ENCODE measurements at regions not wholly inside any gene's neighbourhood (a gene's known extent, or its start where the extent isn't known, plus 50 kb on each side); places are given as distances from the start of the nearest gene placed in this dataset.
"Not testable (repeated sequence)": the region's sequence is repeated elsewhere in the genome, so short reads cannot be mapped to it uniquely, and the experiment has no call there.

DNA sequence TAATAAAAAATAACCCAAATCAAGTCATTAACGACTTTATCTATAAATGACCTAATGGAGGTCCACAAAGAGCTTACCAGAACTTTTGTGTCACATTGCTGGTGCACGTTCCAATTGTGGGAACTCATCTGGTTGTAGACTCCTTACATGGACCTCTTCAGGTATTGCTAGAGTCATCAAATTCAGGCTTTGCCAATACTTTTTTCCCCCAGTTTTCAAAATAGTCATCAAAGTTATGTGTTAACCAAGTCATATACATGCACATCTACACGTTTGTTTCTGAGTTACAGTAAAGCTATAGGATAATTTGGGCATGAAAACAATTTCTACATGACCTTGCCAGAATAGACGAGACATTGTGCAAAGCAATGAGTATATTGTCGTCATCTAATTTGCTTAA, 76.2 kb upstream of the ADAMTS18 start:
- no peak for DNase-seq
- H3K9me3 Mint-ChIP-seq: no peaks in the 10 kb centered on the region
- peaks cover 5% of the 10 kb centered on the region for H3K4me1 Mint-ChIP-seq
- Histone ChIP-seq H3K9me3 (ENCODE audit: control insufficient read depth, low read length) (no peaks in the 10 kb centered on the region), H3K4me1 (ENCODE audit: control insufficient read depth, insufficient read depth, low read length) (peaks cover 4% of the 10 kb centered on the region), H3K27ac (ENCODE audit: low read depth, low read length) (no peak overlapping the region), H3K9ac (ENCODE audit: extremely low read depth, low read length, poor library complexity, severe bottlenecking) (no peak overlapping the region), H3K27me3 (ENCODE audit: control insufficient read depth, insufficient read depth, low read length, poor library complexity, severe bottlenecking) (peaks cover 13% of the 10 kb centered on the region), H3K4me3 (ENCODE audit: low read length) (no peak overlapping the region), H3K36me3 (ENCODE audit: control insufficient read depth, insufficient read depth, low read length) (no peaks in the 10 kb centered on the region)
- no peaks in the 10 kb centered on the region for H3K36me3 Mint-ChIP-seq (ENCODE audit: low read depth)
- H3K27me3 Mint-ChIP-seq (ENCODE audit: insufficient read depth): no peaks in the 10 kb centered on the region
- WGBS, 2 experiments (ENCODE audit: insufficient coverage in 1 of 2, insufficient read length in 1 of 2): 93 to 94% methylated on average over 3 to 5 of the region's 5 CpGs
- no peak overlapping the region for H3K27ac Mint-ChIP-seq
- TF ChIP-seq, protein P1, sequence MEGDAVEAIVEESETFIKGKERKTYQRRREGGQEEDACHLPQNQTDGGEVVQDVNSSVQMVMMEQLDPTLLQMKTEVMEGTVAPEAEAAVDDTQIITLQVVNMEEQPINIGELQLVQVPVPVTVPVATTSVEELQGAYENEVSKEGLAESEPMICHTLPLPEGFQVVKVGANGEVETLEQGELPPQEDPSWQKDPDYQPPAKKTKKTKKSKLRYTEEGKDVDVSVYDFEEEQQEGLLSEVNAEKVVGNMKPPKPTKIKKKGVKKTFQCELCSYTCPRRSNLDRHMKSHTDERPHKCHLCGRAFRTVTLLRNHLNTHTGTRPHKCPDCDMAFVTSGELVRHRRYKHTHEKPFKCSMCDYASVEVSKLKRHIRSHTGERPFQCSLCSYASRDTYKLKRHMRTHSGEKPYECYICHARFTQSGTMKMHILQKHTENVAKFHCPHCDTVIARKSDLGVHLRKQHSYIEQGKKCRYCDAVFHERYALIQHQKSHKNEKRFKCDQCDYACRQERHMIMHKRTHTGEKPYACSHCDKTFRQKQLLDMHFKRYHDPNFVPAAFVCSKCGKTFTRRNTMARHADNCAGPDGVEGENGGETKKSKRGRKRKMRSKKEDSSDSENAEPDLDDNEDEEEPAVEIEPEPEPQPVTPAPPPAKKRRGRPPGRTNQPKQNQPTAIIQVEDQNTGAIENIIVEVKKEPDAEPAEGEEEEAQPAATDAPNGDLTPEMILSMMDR (conservative IDR thresholded peaks at IDR 0.05): no peak
- no peak overlapping the region for H3K4me3 Mint-ChIP-seq

DNA sequence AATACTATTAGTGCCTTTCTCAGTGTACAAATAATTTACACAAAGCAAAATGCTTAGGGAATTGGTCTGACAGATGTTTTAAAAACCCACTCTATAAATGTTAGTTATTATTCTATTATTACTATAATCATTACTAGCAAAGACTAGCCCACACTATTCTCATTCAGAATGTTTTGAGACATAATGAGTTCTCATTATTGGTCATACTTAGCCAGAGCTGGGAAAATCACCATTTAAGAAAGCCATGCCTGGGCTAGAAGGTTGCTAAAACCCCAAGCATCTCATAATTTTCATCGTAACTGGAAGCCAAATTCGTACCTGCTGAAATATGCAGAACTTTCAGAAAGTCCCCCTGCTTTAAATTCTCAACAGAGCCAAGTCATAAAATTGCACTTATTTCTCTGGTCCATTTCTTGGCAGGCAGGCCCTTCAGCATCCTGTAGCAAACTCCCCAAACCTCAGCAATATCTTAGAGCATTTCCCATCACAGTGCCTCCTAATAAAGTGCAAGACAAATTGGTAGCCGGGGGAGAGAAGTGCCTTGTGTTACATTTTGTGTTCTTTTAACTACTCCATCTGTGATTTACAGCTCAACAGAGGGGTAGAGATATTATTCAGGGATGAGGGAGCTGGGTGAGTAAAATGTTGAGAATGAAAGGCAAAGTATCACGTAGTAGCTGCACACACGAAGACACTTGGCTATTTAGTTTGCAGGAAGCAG, 79.8 kb upstream of the ADAMTS18 start:
- Histone ChIP-seq H3K36me3 (ENCODE audit: control insufficient read depth, insufficient read depth, low read length) (no peaks in the 10 kb centered on the region), H3K27me3 (ENCODE audit: control insufficient read depth, insufficient read depth, low read length, poor library complexity, severe bottlenecking) (peaks cover 13% of the 10 kb centered on the region), H3K4me1 (ENCODE audit: control insufficient read depth, insufficient read depth, low read length) (peaks cover 4% of the 10 kb centered on the region), H3K4me3 (ENCODE audit: low read length) (no peak overlapping the region), H3K9me3 (ENCODE audit: control insufficient read depth, low read length) (no peaks in the 10 kb centered on the region), H3K9ac (ENCODE audit: extremely low read depth, low read length, poor library complexity, severe bottlenecking) (no peak overlapping the region), H3K27ac (ENCODE audit: low read depth, low read length) (no peak overlapping the region)
- no peaks in the 10 kb centered on the region for H3K36me3 Mint-ChIP-seq (ENCODE audit: low read depth)
- H3K27me3 Mint-ChIP-seq (ENCODE audit: insufficient read depth): no peaks in the 10 kb centered on the region
- no peak overlapping the region for H3K27ac Mint-ChIP-seq
- no peak overlapping the region for H3K4me3 Mint-ChIP-seq
- no peak for DNase-seq
- H3K4me1 Mint-ChIP-seq: peaks cover 5% of the 10 kb centered on the region
- no peaks in the 10 kb centered on the region for H3K9me3 Mint-ChIP-seq
- TF ChIP-seq, protein P1 (conservative IDR thresholded peaks at IDR 0.05): no peak
- 92 to 97% methylated on average over 3 to 5 of the region's 5 CpGs for WGBS, 2 experiments (ENCODE audit: insufficient coverage in 1 of 2, insufficient read length in 1 of 2)

DNA sequence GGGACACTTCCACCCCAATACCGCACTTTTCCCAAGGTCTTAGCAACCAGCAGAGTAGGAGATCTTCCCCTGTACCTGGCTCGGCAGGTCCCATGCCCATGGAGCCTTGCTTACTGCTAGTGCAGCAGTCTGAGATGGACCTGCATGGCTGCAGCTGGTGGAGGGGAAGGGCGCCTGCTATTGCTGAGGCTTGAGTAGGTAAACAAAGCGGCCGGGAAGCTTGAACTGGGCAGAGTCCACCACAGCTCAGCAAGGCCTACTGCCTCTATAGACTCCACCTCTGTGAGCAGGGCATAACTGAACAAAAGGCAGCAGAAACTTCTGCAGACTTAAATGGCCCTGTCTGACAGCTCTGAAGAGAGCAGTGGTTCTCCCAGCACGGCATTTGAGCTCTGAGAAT, 90.4 kb upstream of the ADAMTS18 start:
- not testable (repeated sequence) for H3K4me1 ChIP-seq (ENCODE audit: control insufficient read depth, insufficient read depth, low read length); H3K27ac ChIP-seq (ENCODE audit: low read depth, low read length); H3K27ac Mint-ChIP-seq; H3K9me3 ChIP-seq (ENCODE audit: control insufficient read depth, low read length); H3K4me3 ChIP-seq (ENCODE audit: low read length); H3K36me3 ChIP-seq (ENCODE audit: control insufficient read depth, insufficient read depth, low read length); H3K9ac ChIP-seq (ENCODE audit: extremely low read depth, low read length, poor library complexity, severe bottlenecking); H3K4me3 Mint-ChIP-seq; DNase-seq; H3K27me3 ChIP-seq (ENCODE audit: control insufficient read depth, insufficient read depth, low read length, poor library complexity, severe bottlenecking); H3K4me1 Mint-ChIP-seq; H3K36me3 Mint-ChIP-seq (ENCODE audit: low read depth)
- H3K9me3 Mint-ChIP-seq: peaks cover 28% of the 10 kb centered on the region
- peaks cover 13% of the 10 kb centered on the region for H3K27me3 Mint-ChIP-seq (ENCODE audit: insufficient read depth)
- WGBS, 2 experiments (ENCODE audit: insufficient coverage in 1 of 2, insufficient read length in 1 of 2): 77 to 79% methylated on average over 5 to 6 of the region's 6 CpGs

DNA sequence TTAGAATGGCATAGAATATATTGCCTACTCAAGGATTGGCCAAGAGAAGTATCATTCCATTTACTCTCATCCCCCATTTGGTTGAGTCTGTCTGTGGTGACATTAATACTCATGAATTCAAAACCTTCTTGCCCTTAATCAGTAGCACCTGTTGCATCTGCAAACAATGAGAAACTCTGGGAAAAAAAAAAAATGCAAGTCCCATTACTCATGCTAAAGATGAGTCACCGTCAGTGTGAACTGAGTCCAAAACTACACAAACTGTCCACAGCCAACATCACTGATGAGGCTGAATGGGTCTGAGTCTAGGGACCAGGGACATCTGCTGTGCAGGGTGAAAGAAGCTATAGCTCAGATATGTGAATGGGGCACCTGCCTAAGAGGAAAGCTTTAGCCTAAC, 96.9 kb upstream of the ADAMTS18 start:
- WGBS, 2 experiments (ENCODE audit: insufficient coverage in 1 of 2, insufficient read length in 1 of 2): 89 to 91% methylated on average over 1 of the region's 1 CpG
- Mint-ChIP-seq H3K4me1 (no peaks in the 10 kb centered on the region), H3K4me3 (no peak overlapping the region)

More for the DNA sequence above, 96.9 kb upstream of the ADAMTS18 start:
- Histone ChIP-seq H3K36me3 (ENCODE audit: control insufficient read depth, insufficient read depth, low read length) (no peaks in the 10 kb centered on the region), H3K9ac (ENCODE audit: extremely low read depth, low read length, poor library complexity, severe bottlenecking) (no peak overlapping the region), H3K4me1 (ENCODE audit: control insufficient read depth, insufficient read depth, low read length) (no peaks in the 10 kb centered on the region), H3K9me3 (ENCODE audit: control insufficient read depth, low read length) (no peaks in the 10 kb centered on the region), H3K4me3 (ENCODE audit: low read length) (no peak overlapping the region), H3K27ac (ENCODE audit: low read depth, low read length) (no peak overlapping the region), H3K27me3 (ENCODE audit: control insufficient read depth, insufficient read depth, low read length, poor library complexity, severe bottlenecking) (no peaks in the 10 kb centered on the region)
- DNase-seq: no peak
- H3K27me3 Mint-ChIP-seq (ENCODE audit: insufficient read depth): peaks cover 15% of the 10 kb centered on the region
- no peak overlapping the region for H3K27ac Mint-ChIP-seq
- no peaks in the 10 kb centered on the region for H3K36me3 Mint-ChIP-seq (ENCODE audit: low read depth)
- TF ChIP-seq, protein P1 (conservative IDR thresholded peaks at IDR 0.05): no peak
- peaks cover 8% of the 10 kb centered on the region for H3K9me3 Mint-ChIP-seq
